Fibroblast of skin of back (primary cell): ENCODE measurements at regions not wholly inside any gene's neighbourhood (a gene's known extent, or its start where the extent isn't known, plus 50 kb on each side); places are given as distances from the start of the nearest gene placed in this dataset.
"Not testable (repeated sequence)": the region's sequence is repeated elsewhere in the genome, so short reads cannot be mapped to it uniquely, and the experiment has no call there.

Source experiments
- DNase-seq: peaks from one replicate; pipeline ENCODE4 v3.0.0-alpha.2; 2013

GRCh38 chr2:63696496-63696895, 107.7 kb downstream of the MDH1 start:
- DNase-seq: no peak

GRCh38 chr2:63697160-63697559, 108.4 kb downstream of the MDH1 start:
- DNase-seq: no peak

DNA sequence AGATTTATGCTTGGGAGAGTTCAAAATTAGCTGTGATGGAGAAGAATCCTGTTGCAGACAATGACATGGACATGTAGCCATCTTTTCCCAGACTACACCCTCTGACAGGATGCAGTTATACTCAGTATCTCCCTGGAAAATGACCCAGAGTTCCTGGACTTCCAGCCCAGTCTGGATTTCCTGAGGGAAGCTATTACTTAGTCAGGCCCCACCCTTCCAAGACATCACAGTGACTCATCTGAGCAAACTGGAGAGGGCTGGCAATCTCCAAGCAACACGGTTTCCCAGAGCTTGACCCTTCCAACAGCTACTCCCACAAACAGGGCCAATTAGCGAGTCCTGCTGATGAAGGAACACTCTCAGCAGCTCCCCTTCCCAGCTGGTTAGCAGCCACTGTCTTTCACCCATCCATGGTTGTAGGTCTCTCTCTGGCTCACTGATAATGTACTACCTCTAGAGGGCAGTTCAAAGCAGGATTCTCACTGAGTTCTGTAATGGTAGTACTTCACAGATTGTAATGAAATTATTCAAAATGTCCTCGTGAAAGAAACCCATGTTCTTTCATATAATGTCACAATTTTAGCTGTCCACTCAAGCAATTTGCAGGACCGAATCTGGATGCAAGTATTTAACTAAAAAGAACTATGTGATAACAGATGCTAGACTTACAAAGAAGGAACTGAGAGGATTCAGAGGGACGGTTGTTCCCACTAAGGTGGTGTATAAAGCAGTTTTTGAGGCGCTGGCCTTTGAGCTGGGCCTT, 110.2 kb downstream of the MDH1 start:
- DNase-seq: peak; percentile 88

GRCh38 chr2:63699549-63699839, 110.7 kb downstream of the MDH1 start:
- DNase-seq: peak; percentile 49

DNA sequence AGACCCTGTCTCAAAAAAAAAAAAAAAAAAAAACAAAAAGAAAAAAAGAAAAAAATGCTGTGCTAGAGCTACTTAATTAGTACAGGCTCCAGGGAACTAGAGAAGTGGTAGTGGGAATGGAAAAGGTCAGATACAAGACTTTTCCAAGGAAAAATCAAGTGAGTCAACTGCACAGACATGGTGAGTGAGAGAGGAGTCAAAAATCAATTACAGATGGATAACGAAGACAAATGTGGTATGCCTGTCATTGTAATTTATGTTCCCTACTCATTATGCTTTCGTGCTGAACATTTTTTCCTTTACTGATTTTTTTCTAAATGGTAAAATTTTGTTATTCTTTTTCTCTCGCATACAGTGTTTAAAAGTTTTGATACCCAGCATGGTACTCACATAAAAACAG, 111.5 kb downstream of the MDH1 start:
- DNase-seq: peak; percentile 17

- DNase-seq: no peak
Observed at GRCh38 chr2:63701406-63701805, 112.6 kb downstream of the MDH1 start.

DNA sequence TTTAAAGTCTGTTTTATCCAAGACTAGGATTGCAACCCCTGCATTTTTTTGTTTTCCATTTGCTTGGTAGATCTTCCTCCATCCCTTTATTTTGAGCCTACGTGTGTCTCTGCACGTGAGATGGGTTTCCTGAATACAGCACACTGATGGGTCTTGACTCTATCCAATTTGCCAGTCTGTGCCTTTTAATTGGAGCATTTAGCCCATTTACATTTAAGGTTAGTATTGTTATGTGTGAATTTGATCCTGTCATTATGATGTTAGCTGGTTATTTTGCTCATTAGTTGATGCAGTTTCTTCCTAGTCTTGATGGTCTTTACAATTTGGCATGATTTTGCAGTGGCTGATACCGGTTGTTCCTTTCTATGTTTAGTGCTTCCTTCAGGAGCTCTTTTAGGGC, 117.3 kb downstream of the MDH1 start:
- DNase-seq: not testable (repeated sequence)

- DNase-seq: no peak
Observed at GRCh38 chr2:63710732-63711131, 122.0 kb downstream of the MDH1 start.

GRCh38 chr2:63712748-63713147, 124.0 kb downstream of the MDH1 start:
- DNase-seq: peak; percentile 33

- DNase-seq: no peak
Observed at GRCh38 chr2:63716146-63716545, 125.5 kb upstream of the UGP2 start.

GRCh38 chr2:63719052-63719451, 122.6 kb upstream of the UGP2 start:
- no peak for DNase-seq

DNA sequence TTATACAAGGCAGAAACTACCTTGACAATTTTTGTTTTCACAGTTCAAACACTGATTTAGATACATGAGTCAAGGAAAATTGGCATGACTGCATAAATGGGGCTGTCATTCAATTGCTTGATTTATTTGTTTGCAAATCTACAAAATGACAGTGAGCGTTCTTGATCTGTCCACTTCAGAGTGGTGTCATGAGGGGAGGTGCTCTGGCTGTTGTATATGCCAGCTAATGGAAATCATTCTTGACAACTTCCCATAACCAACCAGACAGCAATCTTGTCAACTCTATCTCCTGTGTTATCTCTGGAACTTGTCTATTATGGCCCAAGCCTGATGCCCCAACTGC, 120.6 kb upstream of the UGP2 start:
- no peak for DNase-seq

DNA sequence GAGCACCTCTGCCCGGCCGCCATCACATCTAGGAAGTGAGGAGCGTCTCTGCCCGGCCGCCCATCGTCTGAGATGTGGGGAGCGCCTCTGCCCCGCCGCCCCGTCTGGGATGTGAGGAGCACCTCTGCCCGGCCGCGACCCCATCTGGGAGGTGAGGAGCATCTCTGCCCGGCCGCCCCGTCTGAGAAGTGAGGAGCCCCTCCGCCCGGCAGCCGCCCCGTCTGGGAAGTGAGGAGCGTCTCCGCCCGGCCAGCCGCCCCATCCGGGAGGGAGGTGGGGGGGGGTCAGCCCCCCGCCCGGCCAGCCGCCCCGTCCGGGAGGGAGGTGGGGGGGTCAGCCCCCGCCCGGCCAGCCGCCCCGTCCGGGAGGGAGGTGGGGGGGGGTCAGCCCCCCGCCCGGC, 119.4 kb upstream of the UGP2 start:
- not testable (repeated sequence) for DNase-seq

DNA sequence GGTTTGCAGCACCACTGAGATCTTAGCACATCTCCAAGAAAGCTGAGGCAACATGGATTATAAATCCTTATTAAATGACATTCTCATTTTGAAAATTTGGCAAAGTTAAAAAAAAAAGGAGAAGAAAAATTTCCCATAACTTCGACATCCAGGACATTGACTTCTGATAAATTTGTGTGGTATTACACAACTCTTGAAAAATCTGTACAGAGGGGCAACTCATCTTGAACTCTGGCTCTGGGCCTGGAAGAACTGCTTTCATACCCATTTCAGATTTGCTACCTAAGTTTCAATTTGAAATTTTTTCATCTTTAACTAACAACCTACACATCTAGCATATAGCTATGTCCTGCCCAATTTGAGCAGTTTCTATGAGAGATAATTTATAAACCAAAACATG, 118.0 kb upstream of the UGP2 start:
- DNase-seq: no peak

DNA sequence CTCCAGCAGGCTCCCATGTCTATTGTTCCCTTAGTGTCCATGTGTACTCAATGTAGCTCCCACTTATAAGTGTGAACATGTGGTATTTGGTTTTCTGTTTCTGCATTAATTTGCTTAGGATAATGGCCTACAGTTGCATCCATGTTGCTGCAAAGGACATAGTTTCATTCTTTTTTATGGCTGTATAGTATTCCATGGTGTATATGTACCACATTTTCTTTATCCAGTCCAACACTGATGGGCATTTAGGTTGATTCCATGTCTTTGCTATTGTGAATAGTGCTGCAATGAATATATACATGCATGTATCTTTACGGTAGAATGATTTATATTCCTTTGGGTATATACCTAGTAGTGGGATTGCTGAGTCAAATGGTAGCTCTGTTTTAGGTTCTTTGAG, 116.5 kb upstream of the UGP2 start:
- DNase-seq: not testable (repeated sequence)

DNA sequence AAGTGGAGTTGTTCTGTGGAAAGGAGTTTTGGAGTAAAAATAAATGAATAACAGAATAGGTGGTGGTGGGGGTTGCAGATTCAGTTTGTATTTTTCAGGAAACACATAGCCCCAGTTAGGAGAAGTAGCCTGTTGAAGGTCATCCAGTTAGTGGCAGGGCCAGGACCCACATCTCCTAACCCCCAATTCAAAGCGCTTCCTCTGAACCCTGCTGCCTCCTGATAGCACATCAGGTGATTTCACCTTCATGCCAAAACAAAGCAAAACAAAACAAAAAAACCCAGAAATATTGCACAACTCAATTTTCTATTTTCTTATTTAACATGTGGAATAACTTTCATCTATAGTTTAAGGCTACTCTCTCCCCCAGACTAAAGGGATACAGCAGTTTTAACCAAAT, 112.3 kb upstream of the UGP2 start:
- DNase-seq: no peak

DNA sequence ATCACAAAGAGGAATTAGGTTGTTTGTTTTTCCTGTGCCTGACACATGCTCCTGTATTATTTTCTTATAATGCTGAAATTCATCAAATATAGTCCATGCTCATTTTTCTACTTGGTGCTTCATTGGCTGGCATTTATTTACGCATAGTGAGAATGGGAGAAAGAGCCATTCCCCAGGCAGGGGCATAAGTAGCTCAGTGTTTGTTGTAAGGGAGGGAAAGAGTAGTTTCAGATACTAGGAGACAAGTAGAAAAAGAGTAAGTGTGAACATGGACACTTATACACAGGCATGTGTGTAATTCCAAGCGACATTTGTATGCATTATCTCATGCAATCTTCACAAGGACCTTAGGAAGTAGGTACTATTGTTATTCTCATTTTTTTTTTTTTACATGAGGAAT, 111.9 kb upstream of the UGP2 start:
- no peak for DNase-seq

GRCh38 chr2:63734510-63734909, 107.2 kb upstream of the UGP2 start:
- DNase-seq: peak; percentile 21

DNA sequence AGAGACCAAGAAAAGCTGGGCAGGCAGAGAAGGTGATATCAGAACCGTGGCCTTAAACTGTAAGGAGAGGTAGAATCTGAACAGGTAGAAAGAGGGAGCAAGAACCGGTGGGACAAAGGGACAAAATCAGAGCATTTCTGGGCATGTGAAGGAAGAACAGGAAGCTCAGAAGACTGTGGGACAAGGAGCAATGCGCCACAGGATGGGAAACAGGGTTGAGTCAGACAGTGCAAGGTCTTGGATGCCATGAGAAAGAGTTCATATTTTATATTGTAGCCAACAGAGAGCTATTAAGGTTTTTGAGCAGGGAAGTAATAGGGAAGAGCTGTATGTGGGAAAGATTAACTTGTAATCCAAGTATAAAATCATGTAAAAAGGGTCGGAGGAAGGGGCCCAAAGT, 106.4 kb upstream of the UGP2 start:
- DNase-seq: peak; percentile 53

DNA sequence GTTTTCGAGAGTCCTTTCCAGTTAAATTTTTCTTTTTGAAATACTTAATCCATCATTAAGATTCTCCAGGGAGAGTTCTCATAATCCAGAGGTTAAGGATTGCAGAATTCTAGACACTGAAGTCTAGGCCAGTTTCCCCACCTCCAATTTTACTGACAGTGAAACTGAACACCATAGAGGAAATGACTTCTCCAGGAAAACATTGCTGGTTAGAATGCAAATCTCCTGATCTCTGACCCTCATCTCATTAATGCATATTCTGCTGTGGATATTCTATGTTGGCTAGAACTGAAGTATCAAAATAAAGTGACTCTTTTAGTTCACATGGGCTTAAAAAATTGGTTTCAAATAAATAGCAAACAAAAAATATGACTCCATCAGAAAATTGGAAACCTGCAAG, 105.8 kb upstream of the UGP2 start:
- DNase-seq: peak; percentile 16

DNA sequence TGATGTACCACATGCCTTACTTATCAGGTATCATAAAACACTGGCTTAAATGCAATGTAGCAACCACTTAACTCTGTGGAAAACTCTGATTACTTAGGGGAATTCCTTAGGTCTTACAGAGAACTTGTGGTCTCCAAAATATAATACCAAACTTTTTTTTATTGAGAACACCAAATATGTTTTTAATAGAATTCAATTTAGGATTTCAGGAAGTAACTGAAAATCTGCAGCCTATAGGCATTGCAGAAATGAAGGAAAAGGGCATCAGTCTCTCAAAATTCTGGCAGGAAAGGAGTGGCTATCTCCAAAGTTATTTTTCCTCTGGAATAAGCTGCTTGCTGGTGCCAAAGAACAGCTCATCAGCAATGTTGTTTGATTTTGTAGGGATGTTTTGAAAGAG, 105.3 kb upstream of the UGP2 start:
- DNase-seq: peak; percentile 58

DNA sequence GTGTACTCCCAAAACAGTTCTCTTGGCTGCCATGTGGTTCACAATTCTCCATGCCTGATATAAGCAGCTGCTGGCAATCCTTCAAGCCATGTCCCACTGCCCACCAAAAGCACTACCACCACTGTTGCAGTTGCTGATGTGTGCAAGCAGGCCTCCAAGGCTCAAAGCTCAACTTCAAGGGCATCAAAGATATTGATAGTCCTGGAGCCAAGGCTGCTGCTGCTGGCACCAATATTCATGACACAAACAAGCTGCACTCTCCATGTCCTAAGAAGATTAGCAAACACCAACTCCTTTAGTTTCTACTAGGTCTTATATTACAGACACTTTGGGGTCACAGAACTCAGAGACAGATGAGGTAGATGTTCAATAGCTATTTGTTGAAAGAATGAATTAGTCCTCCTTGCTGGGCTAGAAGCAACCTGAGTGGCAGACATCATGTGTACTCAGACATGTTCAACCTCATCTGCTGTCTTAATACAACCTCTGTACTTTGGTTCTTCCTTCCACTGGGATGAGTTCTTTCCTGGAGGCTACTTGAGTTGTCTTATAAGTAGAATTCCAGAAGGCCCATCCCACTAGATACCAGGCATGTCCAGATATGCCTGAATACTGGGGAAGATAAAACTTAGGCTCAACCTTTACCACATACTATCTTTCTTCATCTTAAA, 104.5 kb upstream of the UGP2 start:
- no peak for DNase-seq

- no peak for DNase-seq
Observed at GRCh38 chr2:63738019-63738418, 103.7 kb upstream of the UGP2 start.

GRCh38 chr2:63739180-63739579, 102.5 kb upstream of the UGP2 start:
- DNase-seq: not testable (repeated sequence)

- no peak for DNase-seq
Observed at GRCh38 chr2:63740020-63740419, 101.7 kb upstream of the UGP2 start.
